HG02885 (cell line): ENCODE measurements at regions not wholly inside any gene's neighbourhood (a gene's known extent, or its start where the extent isn't known, plus 50 kb on each side); places are given as distances from the start of the nearest gene placed in this dataset.

Experiments
- ATAC-seq: cut with Tn5 transposase; IDR thresholded peaks from one replicate; pipeline ENCODE4 v1.9.1; 2021; ENCODE audit warnings: mild to moderate bottlenecking; ENCODE audit not compliant: unreplicated experiment, poor library complexity

- ATAC-seq: no peak
Observed at GRCh38 chr3:66165660-66166059, 55.1 kb upstream of the SLC25A26 start.

DNA sequence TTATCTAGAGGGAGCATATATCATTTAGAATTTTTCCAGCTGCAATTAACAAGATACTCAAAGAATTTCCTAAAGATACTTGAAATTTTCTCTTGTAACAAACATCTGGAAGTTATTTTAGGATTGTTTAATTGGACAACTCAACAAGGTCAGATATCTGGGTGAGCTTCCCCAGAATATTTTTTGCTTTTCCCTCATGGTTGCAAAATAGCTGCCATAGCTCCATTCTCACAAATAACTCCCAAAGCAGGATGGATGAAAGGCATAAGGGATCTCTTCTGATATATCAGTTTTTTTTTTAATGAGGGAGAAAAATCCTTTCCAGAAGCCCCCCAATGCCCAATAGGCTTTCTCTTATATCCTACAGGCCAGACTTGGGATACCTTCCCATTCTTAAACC, 56.6 kb upstream of the SLC25A26 start:
- no peak for ATAC-seq

DNA sequence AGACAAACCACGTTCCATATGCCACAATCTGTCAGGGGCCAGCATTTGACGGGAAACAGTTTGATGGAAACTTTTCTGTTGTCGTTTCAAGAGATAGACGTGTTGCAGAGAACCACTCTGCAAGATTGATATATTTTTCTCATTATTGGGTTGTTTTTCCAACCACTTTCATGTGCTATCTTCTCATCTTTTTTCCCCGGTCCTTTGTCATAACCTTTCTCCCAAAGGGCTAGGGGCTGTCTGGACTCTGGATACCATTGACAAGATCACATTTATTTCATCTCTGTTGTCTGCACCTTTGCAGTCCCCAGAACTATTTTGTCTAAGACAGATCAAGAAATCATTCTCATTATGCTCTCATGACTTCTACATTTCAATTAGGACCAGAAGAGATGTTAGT, 57.6 kb upstream of the SLC25A26 start:
- no peak for ATAC-seq

GRCh38 chr3:66162766-66163165, 58.0 kb upstream of the SLC25A26 start:
- ATAC-seq: no peak

DNA sequence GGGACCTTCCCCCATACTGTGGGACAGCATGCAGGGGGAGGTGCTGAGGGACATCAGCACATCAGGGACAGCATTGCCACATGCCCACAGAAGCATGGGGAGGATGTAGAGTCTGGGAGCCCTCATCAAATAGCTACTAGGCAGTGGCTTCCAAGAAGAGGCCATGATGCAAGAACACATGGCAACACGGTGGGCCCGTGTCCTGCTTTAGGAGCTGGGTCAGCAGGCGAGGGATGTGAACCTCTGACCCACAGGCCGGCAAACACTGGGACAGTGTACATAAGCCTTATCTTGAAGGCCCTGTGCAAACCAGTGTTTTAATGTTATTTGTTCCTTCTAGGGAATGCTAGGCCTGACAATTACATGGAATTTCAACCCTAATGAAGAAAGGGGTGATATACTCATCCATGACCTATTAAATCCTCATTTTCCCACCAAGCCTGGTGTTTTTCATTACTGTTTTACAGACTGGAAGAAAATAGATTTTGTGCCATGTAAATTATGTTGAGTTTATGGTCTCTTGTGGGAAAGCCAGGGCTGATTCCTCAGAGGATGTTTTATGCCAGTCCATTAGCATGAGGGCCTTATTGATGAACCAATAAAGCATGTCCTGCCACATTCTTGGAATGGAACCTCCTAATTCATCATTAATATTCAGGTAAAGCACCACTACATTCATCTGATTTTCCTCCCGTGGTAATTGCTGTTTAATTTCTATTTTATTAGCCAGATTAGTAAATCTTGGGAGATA, 61.7 kb upstream of the SLC25A26 start:
- no peak for ATAC-seq

- ATAC-seq: no peak
Observed at GRCh38 chr3:66154444-66154861, 66.3 kb upstream of the SLC25A26 start.

GRCh38 chr3:66153481-66154443, 67.0 kb upstream of the SLC25A26 start:
- ATAC-seq: no peak

- no peak for ATAC-seq
Observed at GRCh38 chr3:66152336-66152735, 68.5 kb upstream of the SLC25A26 start.

DNA sequence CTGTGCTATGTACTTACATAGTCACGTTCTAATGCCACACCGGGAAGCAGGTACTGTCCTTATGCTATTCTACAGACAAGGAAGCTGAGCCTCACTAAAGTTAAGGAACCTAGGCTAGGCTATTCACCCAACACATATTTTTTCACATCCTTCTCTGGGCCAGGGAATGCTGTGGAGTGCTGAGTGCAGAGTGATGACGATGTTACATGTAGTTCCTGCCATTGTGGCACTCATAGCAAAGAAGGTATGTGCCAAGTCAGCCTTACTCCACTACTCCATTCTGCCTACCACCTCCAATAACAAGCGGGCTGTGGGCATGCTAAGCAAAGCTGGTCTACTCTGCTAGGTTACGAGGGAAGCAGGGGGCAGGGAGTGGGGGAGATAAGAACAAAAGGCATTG, 69.8 kb upstream of the SLC25A26 start:
- ATAC-seq: no peak

DNA sequence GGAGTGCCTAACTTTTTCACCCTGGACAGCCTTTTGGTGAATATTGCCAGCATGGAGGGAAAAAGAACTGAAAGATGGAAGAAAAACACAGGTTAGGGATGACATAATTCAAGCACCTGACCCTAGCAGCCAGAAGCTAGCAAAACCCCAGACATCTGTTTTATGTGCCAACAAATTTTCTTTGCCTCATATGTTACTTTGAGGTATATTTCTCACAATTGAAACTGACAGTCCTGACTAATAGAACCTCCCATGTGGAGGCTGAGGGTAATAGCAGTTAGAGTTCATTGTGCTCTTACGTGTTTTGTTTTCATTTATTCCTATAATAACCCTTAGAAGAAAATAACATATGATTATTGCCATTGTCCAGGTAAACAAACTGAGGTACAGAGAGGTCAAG, 71.5 kb upstream of the SLC25A26 start:
- ATAC-seq: no peak

DNA sequence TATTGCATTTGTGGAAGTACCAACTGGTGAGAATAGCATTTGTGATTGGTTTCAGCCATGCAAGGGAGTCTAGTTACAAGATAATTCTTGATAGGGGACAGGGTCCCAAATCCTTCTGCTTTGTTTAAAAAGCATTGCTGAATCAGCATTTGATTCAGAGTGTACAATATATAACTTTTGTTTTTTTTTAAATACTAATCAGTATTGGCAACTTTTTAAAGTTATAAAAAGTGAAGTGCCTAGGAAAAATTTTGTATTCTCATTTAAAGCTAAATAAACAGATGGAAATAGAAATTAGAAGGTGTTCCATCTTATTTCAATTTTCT, 75.4 kb upstream of the SLC25A26 start:
- ATAC-seq: no peak

- no peak for ATAC-seq
Observed at GRCh38 chr3:66144568-66145407, 76.0 kb upstream of the SLC25A26 start.

DNA sequence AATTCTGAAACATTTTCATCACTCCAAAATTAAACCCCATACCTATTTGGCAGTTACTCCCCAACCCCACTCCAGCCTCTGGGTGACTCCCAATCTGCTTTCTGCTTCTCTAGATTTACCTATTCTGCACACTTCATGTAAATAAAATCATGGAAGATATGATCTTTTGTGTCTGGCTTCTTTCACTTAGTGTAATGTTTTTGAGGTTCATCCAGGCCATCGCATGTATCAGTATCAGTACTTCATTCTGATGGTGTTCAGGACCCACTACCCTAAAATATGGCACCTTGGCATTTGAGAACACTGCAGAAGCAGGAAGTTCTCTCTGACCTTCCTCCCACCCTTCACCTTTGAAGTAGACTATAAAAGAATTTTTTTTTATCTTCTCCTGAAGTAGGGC, 78.7 kb upstream of the SLC25A26 start:
- no peak for ATAC-seq

GRCh38 chr3:66140743-66141372, 79.9 kb upstream of the SLC25A26 start:
- peak; percentile 43 for ATAC-seq

GRCh38 chr3:66140106-66140505, 80.7 kb upstream of the SLC25A26 start:
- no peak for ATAC-seq

DNA sequence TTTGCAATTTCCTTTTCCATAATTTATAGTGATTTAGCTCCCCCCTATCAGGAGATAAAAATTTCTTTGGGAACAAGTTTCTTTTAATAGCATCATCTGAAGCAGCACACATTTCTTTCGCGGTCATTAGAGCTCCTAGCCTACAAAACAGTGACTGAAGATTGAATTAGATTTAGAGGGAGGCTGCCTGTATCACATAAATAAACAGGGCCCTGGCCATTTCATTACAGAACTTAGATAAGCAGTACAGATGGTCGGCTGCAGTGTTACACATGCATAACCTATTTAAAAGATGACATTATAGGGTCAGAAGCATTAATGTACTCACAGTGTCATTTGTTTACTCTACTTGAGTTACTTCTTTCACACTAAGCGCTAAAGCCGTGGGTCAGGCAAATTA, 81.4 kb upstream of the SLC25A26 start:
- no peak for ATAC-seq

- ATAC-seq: peak; percentile 64
Observed at GRCh38 chr3:66138336-66139313, 82.2 kb upstream of the SLC25A26 start.

- no peak for ATAC-seq
Observed at GRCh38 chr3:66136597-66136996, 84.2 kb upstream of the SLC25A26 start.

DNA sequence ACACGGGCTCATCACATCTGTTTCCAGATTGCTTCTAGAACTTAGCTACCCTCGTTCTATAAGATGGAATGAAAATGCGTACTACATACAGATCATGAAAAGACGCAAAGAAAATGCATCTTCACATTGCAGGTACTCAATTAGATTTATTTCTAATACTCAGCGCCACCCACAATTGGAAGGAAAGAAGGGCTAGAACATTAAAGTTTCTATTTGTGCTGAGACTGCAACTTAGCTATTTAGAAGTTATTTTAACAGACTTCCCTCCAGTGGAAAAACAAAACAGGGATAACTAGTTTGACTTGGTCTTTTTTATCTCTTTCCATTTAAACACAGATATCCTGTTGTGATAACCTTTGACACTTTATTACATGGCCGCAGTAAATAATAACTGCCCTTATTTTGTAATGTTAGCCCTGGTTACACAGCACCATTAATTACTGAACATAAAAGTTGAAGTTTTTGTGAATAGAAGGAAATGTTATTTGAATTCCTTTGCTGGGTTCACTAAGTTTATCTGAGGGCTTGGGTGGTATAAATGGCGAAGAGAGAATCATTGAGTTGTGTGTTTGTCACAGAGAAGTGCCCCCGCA, 86.9 kb upstream of the SLC25A26 start:
- ATAC-seq: no peak
